ENCODE measurements at regions not wholly inside any gene's neighbourhood (a gene's known extent, or its start where the extent isn't known, plus 50 kb on each side); places are given as distances from the start of the nearest gene placed in this dataset.

- Histone ChIP-seq H3K4me3 (ENCODE audit: low read depth, low read length) (no peak overlapping the region), H3K27me3 (replicated peaks) (no peaks in the 10 kb centered on the region), H3K36me3 (replicated peaks) (no peaks in the 10 kb centered on the region), H3K27ac (no peak overlapping the region)
- in situ Hi-C loops (cut with HindIII; ENCODE audit: low pct_ligation_motif_present, low sequenced_read_pairs): no loop called here
- DNase-seq: no peak
- TF ChIP-seq CTCF (IDR thresholded peaks at IDR 0.05; ENCODE audit: low read depth, low read length, missing control alignments): no peak
These were observed 84.6 kb downstream of the PDGFA start for GRCh38 chr7:434891-435629.

DNA sequence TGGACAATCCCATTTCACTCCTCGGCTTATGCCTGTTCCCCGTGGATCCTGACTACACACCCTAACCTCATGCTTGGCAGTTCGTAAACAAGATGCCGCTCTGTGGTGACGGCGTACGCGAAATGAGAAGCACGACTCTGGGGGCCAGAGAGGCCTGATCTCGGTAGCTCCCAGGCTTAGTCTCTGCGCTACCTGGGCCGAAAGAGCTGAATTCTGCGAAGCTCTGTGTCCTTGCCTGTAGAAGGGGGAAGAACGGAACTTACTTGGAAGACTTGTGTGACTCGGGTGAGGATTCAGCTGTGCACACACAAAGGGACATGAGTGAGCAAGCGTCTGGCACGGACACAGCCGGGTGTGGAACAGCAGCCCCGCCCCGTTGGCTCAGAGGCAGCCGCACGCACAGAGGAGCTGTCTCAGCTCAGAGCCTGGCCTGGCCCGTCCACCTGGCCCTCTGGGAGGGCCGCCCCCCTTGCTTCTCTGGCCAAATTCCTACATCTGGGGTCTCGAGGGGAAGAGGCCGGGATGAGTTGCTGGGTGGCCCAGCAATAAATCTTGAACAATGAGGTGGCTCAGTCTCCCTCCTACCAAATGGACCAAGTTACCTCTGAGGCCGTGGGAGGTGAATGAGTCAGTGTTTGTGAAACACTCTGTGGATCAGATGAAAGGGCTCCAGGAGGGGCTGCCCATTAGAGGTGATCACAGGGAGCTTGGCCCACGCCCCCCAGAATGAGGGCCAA, 83.8 kb downstream of the PDGFA start:
- Histone ChIP-seq H3K27ac (no peak overlapping the region), H3K4me3 (ENCODE audit: low read depth, low read length) (no peak overlapping the region), H3K36me3 (replicated peaks) (no peaks in the 10 kb centered on the region), H3K27me3 (replicated peaks) (no peaks in the 10 kb centered on the region)
- in situ Hi-C loops (cut with HindIII; ENCODE audit: low pct_ligation_motif_present, low sequenced_read_pairs): no loop called here
- no peak for TF ChIP-seq CTCF (IDR thresholded peaks at IDR 0.05; ENCODE audit: low read depth, low read length, missing control alignments)
- no peak for DNase-seq

DNA sequence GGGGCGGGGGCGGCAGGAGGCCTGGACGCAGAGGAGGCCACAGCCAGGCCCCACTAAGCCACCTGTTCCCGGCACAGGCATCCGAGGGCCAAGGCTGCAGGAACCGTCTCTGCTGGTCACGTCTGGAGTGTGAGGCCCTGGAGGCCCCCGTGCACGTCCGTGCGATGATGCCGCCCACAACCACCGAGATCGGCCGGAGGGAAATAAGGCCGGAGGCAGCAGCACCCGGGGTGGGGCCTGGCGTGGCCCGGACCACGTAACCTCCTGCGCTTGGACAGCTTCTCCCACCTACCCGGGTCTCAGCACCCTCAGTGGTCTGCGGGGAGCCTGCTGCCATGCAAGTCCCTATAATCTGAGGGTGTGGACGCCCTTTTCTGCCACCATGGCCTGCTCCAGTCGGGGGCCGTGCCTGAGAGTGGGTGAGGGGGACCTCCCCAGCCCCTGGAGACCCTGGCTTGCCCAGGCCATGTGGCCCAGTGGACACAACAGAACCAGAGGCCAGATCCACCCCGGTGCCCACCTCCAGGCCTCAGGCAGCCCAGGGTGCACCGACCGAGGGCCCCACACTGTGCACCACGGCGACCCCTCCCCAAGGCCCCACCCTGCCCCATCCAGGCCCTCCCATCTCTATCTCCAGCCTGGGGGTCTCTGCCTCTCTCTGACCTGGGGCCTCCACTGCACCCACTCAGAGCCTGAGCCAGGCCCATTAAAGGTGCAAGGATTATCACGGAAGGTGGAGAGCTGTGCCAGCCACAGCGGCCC, 83.1 kb downstream of the PDGFA start:
- Histone ChIP-seq H3K27ac (no peak overlapping the region), H3K27me3 (replicated peaks) (no peaks in the 10 kb centered on the region), H3K4me3 (ENCODE audit: low read depth, low read length) (no peak overlapping the region), H3K36me3 (replicated peaks) (no peaks in the 10 kb centered on the region)
- DNase-seq: no peak
- in situ Hi-C loops (cut with HindIII; ENCODE audit: low pct_ligation_motif_present, low sequenced_read_pairs): no loop called here
- no peak for TF ChIP-seq CTCF (IDR thresholded peaks at IDR 0.05; ENCODE audit: low read depth, low read length, missing control alignments)

DNA sequence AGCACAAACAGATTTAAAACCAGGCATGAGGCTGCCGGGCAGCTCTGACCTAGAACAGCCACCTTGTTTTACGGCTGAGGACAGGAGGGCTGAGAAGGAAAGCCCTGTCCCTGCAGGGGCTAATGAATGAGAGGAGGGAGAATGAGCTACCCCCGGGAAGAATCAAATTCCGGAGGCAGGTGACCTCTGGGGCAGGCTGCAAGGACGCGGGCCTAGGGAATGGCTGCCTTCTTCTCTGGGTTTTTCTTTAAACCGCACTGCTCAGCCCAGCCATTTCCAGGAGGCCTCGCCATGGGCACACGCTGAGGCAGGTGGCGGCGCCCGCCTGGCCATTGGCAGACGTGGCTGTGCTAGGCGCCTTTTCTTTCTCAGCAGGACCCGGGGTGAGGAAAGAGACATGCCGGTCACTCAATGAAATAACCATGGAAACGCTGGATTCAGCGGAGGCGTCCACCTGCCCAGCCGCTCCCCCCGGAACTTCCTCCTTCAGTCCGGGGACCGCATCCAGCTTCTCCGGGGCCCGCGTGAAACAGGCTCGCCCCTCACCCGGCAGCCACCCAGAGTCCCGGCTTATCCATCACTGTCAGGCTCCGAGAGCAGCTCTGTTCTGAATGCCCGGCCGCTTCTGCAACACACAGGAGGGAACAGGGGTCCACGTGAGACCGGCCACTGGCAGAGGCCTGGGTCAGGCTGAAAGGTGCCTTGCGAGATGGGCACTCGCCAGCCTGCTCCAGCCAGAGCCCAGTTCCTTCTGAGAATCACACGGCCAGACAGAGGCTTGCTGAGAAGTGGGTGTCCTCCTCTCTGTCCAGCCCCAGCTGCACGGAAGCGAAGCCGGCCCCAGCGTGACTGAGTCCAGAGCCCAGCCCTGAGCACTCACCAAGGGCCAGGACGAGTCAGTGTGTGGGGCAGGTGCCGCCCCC, 82.1 kb downstream of the PDGFA start:
- TF ChIP-seq CTCF (IDR thresholded peaks at IDR 0.05; ENCODE audit: low read depth, low read length, missing control alignments): no peak
- Histone ChIP-seq H3K27me3 (replicated peaks) (no peaks in the 10 kb centered on the region), H3K36me3 (replicated peaks) (no peaks in the 10 kb centered on the region), H3K4me3 (ENCODE audit: low read depth, low read length) (no peak overlapping the region), H3K27ac (no peak overlapping the region)
- in situ Hi-C loops (cut with HindIII; ENCODE audit: low pct_ligation_motif_present, low sequenced_read_pairs): no loop called here
- DNase-seq: no peak

DNA sequence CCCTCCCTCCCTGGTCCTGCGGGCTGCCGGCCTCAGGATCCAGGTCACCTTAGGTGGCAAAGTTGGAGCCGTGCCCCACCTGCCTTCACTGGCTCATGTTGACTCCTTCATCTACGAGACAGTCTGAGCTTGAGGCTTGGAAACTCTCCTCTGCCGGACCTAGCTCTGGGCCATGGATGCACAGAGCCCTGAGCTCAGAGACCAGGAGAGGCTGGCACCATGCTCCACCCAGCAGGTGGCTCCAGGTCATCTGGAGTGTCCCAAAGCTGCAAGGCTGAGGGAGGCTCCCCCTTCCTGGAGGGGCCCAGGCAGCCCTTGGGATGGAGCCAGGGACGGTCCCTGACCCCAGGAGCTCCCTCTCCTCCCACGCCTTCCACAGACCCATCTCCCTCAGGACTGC, 81.3 kb downstream of the PDGFA start:
- no peak for DNase-seq
- no peak for TF ChIP-seq CTCF (IDR thresholded peaks at IDR 0.05; ENCODE audit: low read depth, low read length, missing control alignments)
- Histone ChIP-seq H3K36me3 (replicated peaks) (no peaks in the 10 kb centered on the region), H3K27ac (no peak overlapping the region), H3K4me3 (ENCODE audit: low read depth, low read length) (no peak overlapping the region), H3K27me3 (replicated peaks) (no peaks in the 10 kb centered on the region)
- in situ Hi-C loops (cut with HindIII; ENCODE audit: low pct_ligation_motif_present, low sequenced_read_pairs): no loop called here

All from brain microvascular endothelial cell (primary cell).